ENCODE measurements at regions not wholly inside any gene's neighbourhood (a gene's known extent, or its start where the extent isn't known, plus 50 kb on each side); places are given as distances from the start of the nearest gene placed in this dataset.

- TF ChIP-seq CTCF (IDR thresholded peaks at IDR 0.05) (no peak), USF1 (IDR thresholded peaks at IDR 0.05; ENCODE audit: borderline replicate concordance, low read depth) (no peak), GABPA (IDR thresholded peaks at IDR 0.05; ENCODE audit: low read depth) (no peak)
These were observed 254.3 kb upstream of the FIGN start for GRCh38 chr2:163990101-163990500.

Measured in SK-N-SH (cell line).